K562 (cell line): ENCODE measurements at regions not wholly inside any gene's neighbourhood (a gene's known extent, or its start where the extent isn't known, plus 50 kb on each side); places are given as distances from the start of the nearest gene placed in this dataset.

Experiments
- FOXM1 ChIP-seq, 2 experiments: fragments of 450-650 bp in 1 of 2; sonication (generic) in 1 of 2; formaldehyde crosslinking in 1 of 2; IDR thresholded peaks; 2 replicates each; pipeline versions ENCODE4 v1.6.1 to v1.9.0; 2017 to 2022; ENCODE audit warnings: low read depth in 2 of 2, mild to moderate bottlenecking in 2 of 2, missing genetic modification reagents in 1 of 2, moderate library complexity in 1 of 2
- HIVEP1 ChIP-seq: fragments of 250-450 bp; sonication (Bioruptor Pico); IDR thresholded peaks from 2 replicates; pipeline ENCODE4 v1.4.0; 2020; ENCODE audit warnings: mild to moderate bottlenecking
- HNRNPH1 ChIP-seq: fragments of 200-400 bp; formaldehyde crosslinking; optimal IDR thresholded peaks from 2 replicates; pipeline ENCODE3; 2017; ENCODE audit warnings: low read depth, mild to moderate bottlenecking, low read length, moderate library complexity
- HNRNPL ChIP-seq: fragments of 200-400 bp; formaldehyde crosslinking; IDR thresholded peaks from 2 replicates; pipeline ENCODE4 v1.6.1; 2017; ENCODE audit warnings: low read depth, mild to moderate bottlenecking, low read length
- LCOR ChIP-seq: sonication (generic); formaldehyde crosslinking; IDR thresholded peaks from 2 replicates; pipeline ENCODE4 v1.8.0; 2022; ENCODE audit warnings: mild to moderate bottlenecking, missing genetic modification reagents
- PHB2 ChIP-seq: fragments of 450-650 bp; IDR thresholded peaks from 2 replicates; pipeline ENCODE4 v1.6.1; 2017; ENCODE audit warnings: low read depth
- RBM14 ChIP-seq: fragments of 200-400 bp; formaldehyde crosslinking; IDR thresholded peaks from 2 replicates; pipeline ENCODE4 v1.6.1; 2018; ENCODE audit warnings: low read depth, mild to moderate bottlenecking, low read length, moderate library complexity, borderline replicate concordance; ENCODE audit not compliant: insufficient read depth
- TF ChIP-seq, protein P1 (sequence below): fragments of 200-800 bp; sonication (Bioruptor generic); IDR thresholded peaks from 2 replicates; pipeline ENCODE4 v1.6.1; 2016; ENCODE audit warnings: missing genetic modification characterization, missing compliant biosample characterization
- TF ChIP-seq, protein P2 (sequence below): fragments of 450-650 bp; IDR thresholded peaks from 2 replicates; pipeline ENCODE4 v1.6.1; 2016; ENCODE audit warnings: mild to moderate bottlenecking, moderate library complexity
- TF ChIP-seq, protein P3 (sequence below): fragments of 250-450 bp; sonication (Bioruptor Pico); IDR thresholded peaks from 2 replicates; pipeline ENCODE4 v1.8.0; 2022; ENCODE audit warnings: moderate library complexity, mild to moderate bottlenecking, inconsistent platforms

DNA sequence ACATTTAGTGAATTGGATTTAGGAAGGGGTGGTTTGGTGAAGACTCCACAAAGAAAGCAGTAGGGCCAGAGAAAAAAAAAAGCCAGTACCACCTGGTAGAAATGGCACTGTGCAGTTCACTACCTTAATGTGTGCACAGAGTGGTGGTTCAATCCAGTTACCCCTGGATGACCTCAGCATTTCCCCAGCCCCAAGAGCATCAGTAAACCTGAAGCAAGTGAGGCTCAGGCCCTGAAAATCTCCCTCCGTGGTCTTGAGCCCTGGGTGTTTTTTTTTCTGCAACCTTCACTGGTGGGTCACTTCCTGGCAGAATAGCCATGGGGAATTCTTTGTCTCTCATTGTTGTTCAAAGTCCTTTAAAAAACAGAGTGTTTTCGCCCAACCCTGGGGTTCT is 202.9 kb downstream of the GADD45G start (continued):
- TF ChIP-seq RBM14: no peak
- TF ChIP-seq, protein P1, sequence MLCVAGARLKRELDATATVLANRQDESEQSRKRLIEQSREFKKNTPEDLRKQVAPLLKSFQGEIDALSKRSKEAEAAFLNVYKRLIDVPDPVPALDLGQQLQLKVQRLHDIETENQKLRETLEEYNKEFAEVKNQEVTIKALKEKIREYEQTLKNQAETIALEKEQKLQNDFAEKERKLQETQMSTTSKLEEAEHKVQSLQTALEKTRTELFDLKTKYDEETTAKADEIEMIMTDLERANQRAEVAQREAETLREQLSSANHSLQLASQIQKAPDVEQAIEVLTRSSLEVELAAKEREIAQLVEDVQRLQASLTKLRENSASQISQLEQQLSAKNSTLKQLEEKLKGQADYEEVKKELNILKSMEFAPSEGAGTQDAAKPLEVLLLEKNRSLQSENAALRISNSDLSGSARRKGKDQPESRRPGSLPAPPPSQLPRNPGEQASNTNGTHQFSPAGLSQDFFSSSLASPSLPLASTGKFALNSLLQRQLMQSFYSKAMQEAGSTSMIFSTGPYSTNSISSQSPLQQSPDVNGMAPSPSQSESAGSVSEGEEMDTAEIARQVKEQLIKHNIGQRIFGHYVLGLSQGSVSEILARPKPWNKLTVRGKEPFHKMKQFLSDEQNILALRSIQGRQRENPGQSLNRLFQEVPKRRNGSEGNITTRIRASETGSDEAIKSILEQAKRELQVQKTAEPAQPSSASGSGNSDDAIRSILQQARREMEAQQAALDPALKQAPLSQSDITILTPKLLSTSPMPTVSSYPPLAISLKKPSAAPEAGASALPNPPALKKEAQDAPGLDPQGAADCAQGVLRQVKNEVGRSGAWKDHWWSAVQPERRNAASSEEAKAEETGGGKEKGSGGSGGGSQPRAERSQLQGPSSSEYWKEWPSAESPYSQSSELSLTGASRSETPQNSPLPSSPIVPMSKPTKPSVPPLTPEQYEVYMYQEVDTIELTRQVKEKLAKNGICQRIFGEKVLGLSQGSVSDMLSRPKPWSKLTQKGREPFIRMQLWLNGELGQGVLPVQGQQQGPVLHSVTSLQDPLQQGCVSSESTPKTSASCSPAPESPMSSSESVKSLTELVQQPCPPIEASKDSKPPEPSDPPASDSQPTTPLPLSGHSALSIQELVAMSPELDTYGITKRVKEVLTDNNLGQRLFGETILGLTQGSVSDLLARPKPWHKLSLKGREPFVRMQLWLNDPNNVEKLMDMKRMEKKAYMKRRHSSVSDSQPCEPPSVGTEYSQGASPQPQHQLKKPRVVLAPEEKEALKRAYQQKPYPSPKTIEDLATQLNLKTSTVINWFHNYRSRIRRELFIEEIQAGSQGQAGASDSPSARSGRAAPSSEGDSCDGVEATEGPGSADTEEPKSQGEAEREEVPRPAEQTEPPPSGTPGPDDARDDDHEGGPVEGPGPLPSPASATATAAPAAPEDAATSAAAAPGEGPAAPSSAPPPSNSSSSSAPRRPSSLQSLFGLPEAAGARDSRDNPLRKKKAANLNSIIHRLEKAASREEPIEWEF (CRISPR knock-in tag): no peak
- TF ChIP-seq HNRNPH1: no peak
- TF ChIP-seq PHB2: no peak
- no peak for TF ChIP-seq HNRNPL
- TF ChIP-seq LCOR (CRISPR knock-in tag): no peak
- TF ChIP-seq, protein P2, sequence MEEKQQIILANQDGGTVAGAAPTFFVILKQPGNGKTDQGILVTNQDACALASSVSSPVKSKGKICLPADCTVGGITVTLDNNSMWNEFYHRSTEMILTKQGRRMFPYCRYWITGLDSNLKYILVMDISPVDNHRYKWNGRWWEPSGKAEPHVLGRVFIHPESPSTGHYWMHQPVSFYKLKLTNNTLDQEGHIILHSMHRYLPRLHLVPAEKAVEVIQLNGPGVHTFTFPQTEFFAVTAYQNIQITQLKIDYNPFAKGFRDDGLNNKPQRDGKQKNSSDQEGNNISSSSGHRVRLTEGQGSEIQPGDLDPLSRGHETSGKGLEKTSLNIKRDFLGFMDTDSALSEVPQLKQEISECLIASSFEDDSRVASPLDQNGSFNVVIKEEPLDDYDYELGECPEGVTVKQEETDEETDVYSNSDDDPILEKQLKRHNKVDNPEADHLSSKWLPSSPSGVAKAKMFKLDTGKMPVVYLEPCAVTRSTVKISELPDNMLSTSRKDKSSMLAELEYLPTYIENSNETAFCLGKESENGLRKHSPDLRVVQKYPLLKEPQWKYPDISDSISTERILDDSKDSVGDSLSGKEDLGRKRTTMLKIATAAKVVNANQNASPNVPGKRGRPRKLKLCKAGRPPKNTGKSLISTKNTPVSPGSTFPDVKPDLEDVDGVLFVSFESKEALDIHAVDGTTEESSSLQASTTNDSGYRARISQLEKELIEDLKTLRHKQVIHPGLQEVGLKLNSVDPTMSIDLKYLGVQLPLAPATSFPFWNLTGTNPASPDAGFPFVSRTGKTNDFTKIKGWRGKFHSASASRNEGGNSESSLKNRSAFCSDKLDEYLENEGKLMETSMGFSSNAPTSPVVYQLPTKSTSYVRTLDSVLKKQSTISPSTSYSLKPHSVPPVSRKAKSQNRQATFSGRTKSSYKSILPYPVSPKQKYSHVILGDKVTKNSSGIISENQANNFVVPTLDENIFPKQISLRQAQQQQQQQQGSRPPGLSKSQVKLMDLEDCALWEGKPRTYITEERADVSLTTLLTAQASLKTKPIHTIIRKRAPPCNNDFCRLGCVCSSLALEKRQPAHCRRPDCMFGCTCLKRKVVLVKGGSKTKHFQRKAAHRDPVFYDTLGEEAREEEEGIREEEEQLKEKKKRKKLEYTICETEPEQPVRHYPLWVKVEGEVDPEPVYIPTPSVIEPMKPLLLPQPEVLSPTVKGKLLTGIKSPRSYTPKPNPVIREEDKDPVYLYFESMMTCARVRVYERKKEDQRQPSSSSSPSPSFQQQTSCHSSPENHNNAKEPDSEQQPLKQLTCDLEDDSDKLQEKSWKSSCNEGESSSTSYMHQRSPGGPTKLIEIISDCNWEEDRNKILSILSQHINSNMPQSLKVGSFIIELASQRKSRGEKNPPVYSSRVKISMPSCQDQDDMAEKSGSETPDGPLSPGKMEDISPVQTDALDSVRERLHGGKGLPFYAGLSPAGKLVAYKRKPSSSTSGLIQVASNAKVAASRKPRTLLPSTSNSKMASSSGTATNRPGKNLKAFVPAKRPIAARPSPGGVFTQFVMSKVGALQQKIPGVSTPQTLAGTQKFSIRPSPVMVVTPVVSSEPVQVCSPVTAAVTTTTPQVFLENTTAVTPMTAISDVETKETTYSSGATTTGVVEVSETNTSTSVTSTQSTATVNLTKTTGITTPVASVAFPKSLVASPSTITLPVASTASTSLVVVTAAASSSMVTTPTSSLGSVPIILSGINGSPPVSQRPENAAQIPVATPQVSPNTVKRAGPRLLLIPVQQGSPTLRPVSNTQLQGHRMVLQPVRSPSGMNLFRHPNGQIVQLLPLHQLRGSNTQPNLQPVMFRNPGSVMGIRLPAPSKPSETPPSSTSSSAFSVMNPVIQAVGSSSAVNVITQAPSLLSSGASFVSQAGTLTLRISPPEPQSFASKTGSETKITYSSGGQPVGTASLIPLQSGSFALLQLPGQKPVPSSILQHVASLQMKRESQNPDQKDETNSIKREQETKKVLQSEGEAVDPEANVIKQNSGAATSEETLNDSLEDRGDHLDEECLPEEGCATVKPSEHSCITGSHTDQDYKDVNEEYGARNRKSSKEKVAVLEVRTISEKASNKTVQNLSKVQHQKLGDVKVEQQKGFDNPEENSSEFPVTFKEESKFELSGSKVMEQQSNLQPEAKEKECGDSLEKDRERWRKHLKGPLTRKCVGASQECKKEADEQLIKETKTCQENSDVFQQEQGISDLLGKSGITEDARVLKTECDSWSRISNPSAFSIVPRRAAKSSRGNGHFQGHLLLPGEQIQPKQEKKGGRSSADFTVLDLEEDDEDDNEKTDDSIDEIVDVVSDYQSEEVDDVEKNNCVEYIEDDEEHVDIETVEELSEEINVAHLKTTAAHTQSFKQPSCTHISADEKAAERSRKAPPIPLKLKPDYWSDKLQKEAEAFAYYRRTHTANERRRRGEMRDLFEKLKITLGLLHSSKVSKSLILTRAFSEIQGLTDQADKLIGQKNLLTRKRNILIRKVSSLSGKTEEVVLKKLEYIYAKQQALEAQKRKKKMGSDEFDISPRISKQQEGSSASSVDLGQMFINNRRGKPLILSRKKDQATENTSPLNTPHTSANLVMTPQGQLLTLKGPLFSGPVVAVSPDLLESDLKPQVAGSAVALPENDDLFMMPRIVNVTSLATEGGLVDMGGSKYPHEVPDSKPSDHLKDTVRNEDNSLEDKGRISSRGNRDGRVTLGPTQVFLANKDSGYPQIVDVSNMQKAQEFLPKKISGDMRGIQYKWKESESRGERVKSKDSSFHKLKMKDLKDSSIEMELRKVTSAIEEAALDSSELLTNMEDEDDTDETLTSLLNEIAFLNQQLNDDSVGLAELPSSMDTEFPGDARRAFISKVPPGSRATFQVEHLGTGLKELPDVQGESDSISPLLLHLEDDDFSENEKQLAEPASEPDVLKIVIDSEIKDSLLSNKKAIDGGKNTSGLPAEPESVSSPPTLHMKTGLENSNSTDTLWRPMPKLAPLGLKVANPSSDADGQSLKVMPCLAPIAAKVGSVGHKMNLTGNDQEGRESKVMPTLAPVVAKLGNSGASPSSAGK: no peak
- TF ChIP-seq FOXM1 (IDR thresholded peaks at IDR 0.05; ENCODE audit: low read depth): no peak
- TF ChIP-seq FOXM1 (CRISPR knock-in tag; IDR thresholded peaks at IDR 0.05; ENCODE audit: low read depth): no peak
- no peak for TF ChIP-seq HIVEP1 (CRISPR knock-in tag)
- TF ChIP-seq, protein P3, sequence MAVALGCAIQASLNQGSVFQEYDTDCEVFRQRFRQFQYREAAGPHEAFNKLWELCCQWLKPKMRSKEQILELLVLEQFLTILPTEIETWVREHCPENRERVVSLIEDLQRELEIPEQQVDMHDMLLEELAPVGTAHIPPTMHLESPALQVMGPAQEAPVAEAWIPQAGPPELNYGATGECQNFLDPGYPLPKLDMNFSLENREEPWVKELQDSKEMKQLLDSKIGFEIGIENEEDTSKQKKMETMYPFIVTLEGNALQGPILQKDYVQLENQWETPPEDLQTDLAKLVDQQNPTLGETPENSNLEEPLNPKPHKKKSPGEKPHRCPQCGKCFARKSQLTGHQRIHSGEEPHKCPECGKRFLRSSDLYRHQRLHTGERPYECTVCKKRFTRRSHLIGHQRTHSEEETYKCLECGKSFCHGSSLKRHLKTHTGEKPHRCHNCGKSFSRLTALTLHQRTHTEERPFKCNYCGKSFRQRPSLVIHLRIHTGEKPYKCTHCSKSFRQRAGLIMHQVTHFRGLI (CRISPR knock-in tag): no peak
